ENCODE measurements at regions not wholly inside any gene's neighbourhood (a gene's known extent, or its start where the extent isn't known, plus 50 kb on each side); places are given as distances from the start of the nearest gene placed in this dataset.
"Not testable (repeated sequence)": the region's sequence is repeated elsewhere in the genome, so short reads cannot be mapped to it uniquely, and the experiment has no call there.

DNA sequence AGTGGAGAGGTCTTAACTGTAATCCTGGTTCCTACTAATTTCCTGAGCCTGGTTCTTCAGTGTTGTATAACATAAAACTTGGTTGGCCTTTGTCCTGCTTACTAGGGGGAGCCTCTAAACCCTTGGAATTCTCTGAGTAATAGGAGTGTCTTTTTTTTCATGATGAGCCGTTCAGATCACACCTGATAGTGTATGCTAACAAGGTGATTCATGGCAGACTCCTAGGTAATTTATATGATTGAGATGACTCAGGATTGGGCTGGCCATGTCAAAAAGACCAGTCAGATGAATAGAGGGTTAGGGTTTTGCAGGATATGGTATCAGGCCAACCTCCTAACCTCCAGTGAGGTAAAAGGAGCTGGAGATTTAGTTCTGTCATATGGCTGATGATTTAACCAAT lies 135.8 kb upstream of the KLF12 start:
- TF ChIP-seq, protein P1, sequence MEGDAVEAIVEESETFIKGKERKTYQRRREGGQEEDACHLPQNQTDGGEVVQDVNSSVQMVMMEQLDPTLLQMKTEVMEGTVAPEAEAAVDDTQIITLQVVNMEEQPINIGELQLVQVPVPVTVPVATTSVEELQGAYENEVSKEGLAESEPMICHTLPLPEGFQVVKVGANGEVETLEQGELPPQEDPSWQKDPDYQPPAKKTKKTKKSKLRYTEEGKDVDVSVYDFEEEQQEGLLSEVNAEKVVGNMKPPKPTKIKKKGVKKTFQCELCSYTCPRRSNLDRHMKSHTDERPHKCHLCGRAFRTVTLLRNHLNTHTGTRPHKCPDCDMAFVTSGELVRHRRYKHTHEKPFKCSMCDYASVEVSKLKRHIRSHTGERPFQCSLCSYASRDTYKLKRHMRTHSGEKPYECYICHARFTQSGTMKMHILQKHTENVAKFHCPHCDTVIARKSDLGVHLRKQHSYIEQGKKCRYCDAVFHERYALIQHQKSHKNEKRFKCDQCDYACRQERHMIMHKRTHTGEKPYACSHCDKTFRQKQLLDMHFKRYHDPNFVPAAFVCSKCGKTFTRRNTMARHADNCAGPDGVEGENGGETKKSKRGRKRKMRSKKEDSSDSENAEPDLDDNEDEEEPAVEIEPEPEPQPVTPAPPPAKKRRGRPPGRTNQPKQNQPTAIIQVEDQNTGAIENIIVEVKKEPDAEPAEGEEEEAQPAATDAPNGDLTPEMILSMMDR (IDR thresholded peaks at IDR 0.05; ENCODE audit: insufficient read depth, low read depth, low read length) = no peak
- no peak for DNase-seq (ENCODE audit: low read depth)
- H3K4me3 ChIP-seq (ENCODE audit: low read depth, low read length) = no peak overlapping the region

DNA sequence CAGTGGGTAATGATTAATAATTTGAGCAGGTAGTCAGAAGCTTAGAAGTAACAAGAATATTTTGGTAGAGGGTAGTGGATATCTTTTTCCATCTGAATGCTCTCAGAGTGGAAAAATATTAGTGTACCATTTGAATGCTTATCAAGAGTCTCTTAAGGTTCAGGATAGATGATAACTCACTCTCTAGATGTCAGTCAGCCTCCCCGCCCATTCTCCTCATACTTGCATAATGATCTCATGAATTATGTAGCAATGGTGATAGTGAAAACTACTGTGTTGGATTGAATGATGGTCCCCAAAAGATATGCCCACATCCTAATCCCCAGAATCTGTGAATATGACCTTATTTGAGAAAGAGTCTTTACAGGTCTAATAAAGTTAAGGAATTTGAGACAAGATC lies 132.7 kb upstream of the KLF12 start:
- TF ChIP-seq, protein P1 (IDR thresholded peaks at IDR 0.05; ENCODE audit: insufficient read depth, low read depth, low read length) = no peak
- no peak for DNase-seq (ENCODE audit: low read depth)
- H3K4me3 ChIP-seq (ENCODE audit: low read depth, low read length) = no peak overlapping the region

DNA sequence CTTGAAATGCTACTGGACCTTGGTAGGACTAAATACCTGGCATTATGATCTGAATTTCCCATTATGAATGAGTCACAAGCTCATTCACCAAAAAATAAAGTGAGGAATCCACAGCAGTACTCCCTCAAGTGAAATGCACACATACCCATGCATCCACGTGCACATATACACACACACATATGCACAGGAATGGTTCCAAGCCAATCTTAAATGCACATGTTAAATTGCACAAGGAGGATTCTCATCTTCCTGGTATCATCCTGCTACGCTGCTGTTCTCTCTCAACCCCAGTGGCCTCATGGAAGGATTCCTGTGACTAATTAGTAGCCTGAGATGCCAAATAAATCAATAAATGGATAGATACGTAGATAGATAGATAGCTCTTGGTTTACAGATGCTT lies 132.1 kb upstream of the KLF12 start:
- no peak for DNase-seq (ENCODE audit: low read depth)
- TF ChIP-seq, protein P1 (IDR thresholded peaks at IDR 0.05; ENCODE audit: insufficient read depth, low read depth, low read length) = no peak
- H3K4me3 ChIP-seq (ENCODE audit: low read depth, low read length) = no peak overlapping the region

DNA sequence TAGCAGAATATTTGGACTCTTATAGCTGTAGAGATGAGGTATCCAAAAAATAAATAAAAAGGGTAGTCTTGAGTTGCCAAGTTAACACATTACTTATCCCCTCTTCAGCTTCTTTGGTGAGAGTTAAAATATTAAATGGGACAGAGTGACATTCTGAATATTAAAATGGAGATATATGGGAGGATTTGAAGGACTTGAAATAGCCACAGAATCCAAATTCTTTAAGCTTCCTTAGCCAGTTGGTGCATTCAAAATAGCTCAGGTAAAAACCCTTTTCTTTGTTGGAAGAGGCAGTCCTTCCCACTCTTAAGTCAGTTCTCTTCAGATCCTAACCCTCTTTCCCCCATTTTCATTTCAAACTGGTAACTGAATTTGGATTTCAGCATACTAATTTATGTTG lies 130.1 kb upstream of the KLF12 start:
- TF ChIP-seq, protein P1 (IDR thresholded peaks at IDR 0.05; ENCODE audit: insufficient read depth, low read depth, low read length) = no peak
- H3K4me3 ChIP-seq (ENCODE audit: low read depth, low read length) = no peak overlapping the region
- no peak for DNase-seq (ENCODE audit: low read depth)

DNA sequence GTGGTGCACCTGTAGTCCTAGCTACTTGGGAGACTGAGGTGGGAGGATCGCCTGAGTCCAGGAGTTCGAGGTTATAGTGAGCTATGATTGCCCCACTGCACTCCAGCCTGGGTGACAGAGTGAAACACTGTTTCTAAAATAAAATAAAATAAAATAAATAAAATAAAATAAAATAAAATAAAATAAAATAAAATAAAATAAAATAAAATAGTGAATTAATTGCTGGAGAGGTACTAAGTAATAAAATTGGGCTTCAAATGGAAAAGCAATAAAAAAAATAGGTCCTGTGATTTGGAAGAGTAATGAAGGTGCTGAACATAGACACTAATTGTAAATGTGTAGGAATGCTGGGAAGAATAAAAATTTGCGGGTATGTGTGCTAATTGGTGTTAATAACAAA lies 126.2 kb upstream of the KLF12 start:
- not testable (repeated sequence) for H3K4me3 ChIP-seq (ENCODE audit: low read depth, low read length); DNase-seq (ENCODE audit: low read depth)

DNA sequence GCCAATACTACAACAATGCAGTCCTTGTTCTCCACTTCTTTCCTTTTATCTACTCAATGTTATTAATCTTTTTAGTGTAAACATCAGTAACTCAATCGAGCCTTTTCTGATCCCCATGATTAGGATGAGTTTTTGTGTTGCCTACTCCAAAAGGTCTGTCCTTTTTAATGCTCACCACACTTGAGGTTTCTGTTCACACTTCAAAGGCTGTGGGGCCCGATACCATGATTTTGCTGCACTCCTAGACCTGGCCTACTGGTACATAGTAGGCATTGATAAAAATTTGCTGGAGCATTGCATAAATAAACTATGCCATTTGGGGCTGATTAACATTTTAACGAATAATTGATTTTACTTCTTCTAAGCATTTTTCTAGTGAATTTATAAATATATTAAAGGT lies 125.4 kb upstream of the KLF12 start:
- TF ChIP-seq, protein P1 (IDR thresholded peaks at IDR 0.05; ENCODE audit: insufficient read depth, low read depth, low read length) = no peak
- no peak overlapping the region for H3K4me3 ChIP-seq (ENCODE audit: low read depth, low read length)
- no peak for DNase-seq (ENCODE audit: low read depth)

DNA sequence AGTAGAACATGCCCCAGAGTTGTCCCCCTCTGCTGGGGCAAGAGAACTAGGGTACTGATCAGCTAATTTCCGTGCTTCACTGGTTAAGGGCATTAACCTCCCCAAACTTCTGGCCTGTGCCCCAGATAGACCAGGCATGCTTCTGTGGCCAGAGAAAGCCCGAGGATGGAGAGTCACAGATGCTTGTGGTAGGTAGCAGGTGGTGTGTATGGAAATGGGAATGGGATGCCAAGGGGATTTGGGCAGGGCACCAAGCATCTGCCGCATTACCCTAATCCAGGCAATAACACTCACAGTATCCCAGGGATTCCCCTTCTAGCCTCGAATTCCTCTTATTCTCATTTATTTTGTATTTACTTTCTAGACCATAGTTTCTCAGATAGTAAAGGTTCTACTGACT lies 124.8 kb upstream of the KLF12 start:
- TF ChIP-seq, protein P1 (IDR thresholded peaks at IDR 0.05; ENCODE audit: insufficient read depth, low read depth, low read length) = no peak
- DNase-seq (ENCODE audit: low read depth) = no peak

More for the DNA sequence above, 124.8 kb upstream of the KLF12 start:
- no peak overlapping the region for H3K4me3 ChIP-seq (ENCODE audit: low read depth, low read length)

Measured in fibroblast of villous mesenchyme (primary cell).